Coronary artery (tissue), 2 donors: ENCODE measurements at regions not wholly inside any gene's neighbourhood (a gene's known extent, or its start where the extent isn't known, plus 50 kb on each side); places are given as distances from the start of the nearest gene placed in this dataset.

Experiments used
- DNase-seq: peaks from one replicate; pipeline ENCODE4 v3.0.0-alpha.2; 2017; ENCODE audit warnings: low spot score
- H3K27ac ChIP-seq, 2 donors: fragments of 200-600 bp; sonication (generic); one replicate each; pipeline ENCODE4 v1.5.1; 2016 to 2019
- H3K4me3 ChIP-seq: fragments of 200-600 bp; sonication (generic); 2 replicates; pipeline ENCODE4 v1.5.1; 2016; ENCODE audit warnings: mild to moderate bottlenecking, moderate library complexity
- TF ChIP-seq, protein P1 (sequence below): fragments of 200-600 bp; sonication (generic); IDR thresholded peaks from one replicate; pipeline ENCODE4 v1.5.1; 2019; ENCODE audit warnings: antibody characterized with exemption

DNA sequence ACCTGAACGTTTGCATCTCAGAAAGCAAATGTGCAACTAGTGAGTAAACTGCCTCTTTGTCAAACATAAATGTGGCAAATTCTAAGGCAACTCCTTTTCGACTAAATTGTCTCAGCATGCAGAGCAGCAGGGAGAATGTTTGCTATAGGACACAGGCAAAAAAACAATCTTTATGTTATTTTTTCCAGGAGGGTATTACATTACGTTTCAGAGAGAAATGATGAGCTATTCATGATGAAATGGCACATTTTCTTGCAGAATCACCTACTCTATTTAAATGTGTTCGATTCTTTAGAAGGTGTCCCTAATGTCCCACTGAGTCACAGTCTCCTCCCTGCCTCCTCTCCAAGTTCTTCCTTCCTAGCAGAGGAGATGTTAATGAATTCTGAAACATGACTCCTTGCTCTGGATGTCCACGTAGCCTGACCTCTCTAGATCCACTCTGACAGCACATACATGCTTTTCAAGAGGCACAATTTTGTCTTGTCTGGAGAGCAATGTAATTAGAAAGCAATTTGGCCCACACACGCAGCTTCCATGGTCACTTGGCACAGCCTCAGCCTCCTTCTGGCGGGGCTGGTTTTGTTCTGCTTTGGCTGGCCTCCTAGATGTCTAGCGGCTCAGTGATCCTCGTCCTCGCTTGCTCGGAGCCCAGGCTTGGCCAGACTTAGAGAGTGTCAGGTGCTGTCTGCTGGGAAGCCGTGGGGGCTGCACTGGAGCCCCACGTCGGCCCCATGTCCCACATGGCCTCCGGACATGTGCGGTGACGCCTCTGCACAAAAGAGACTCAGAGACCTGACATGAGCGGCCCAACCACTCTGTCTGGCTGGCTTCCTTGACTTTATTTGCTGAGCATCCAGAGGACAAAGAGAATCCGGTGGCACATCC, 125.7 kb upstream of the ZNF438 start:
- TF ChIP-seq, protein P1, sequence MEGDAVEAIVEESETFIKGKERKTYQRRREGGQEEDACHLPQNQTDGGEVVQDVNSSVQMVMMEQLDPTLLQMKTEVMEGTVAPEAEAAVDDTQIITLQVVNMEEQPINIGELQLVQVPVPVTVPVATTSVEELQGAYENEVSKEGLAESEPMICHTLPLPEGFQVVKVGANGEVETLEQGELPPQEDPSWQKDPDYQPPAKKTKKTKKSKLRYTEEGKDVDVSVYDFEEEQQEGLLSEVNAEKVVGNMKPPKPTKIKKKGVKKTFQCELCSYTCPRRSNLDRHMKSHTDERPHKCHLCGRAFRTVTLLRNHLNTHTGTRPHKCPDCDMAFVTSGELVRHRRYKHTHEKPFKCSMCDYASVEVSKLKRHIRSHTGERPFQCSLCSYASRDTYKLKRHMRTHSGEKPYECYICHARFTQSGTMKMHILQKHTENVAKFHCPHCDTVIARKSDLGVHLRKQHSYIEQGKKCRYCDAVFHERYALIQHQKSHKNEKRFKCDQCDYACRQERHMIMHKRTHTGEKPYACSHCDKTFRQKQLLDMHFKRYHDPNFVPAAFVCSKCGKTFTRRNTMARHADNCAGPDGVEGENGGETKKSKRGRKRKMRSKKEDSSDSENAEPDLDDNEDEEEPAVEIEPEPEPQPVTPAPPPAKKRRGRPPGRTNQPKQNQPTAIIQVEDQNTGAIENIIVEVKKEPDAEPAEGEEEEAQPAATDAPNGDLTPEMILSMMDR, result no peak
- H3K27ac ChIP-seq, result peak overlapping the region; percentile 73 to 78
- H3K4me3 ChIP-seq, result peak overlapping the region; percentile 34
- DNase-seq, result no peak

DNA sequence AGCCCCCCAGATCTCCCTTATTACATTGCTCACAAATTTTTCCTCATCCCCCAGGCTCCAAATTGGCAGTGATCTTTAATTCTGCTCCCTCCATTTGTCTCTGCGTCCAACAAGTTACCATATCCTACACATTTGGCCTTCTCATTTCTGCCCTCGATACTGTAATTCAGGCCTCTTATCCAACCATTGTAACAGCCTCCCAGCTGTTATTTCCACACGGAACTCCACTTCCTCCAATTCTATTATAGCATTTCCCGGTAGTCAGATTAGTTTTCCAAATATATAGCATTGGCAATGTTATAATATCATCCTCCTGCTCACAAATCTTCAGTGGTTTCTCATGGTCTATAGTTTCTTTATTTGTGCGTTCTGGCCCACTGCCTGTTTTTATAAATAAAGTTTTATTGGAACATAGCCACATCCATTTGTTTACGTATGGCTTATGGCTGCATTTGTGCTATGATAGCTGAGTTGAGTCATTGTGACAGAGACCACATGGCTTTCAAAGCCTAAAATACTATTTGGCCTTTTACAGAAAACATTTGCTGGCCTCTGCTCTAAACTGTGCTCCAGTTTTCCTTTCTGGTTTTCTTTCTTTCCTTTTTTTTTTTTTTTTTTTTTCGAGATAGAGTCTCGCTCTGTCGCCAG, 126.5 kb upstream of the ZNF438 start:
- no peak for DNase-seq
- no peak overlapping the region for H3K4me3 ChIP-seq
- TF ChIP-seq, protein P1, result no peak
- peak overlapping the region; percentile 73 to 78 for H3K27ac ChIP-seq

DNA sequence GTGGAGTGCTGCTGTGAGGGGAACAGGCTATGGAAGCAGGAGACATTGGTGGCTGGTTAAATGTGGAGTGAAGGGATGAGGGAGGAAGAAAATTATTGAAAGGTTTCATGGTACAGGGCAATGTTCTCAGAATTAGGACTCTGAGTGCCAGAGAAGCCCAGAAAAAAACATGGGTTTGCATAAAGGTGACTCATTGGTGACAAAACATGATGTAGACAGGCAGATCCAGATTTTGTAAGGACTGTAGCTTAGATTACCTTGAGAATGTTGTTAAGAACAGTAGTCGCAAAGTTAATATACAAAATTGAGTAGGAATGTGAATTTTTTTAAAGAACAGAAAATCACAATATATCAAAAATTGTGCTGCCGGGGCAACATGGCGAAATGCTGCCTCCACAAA, 134.9 kb upstream of the ZNF438 start:
- H3K27ac ChIP-seq, result no peak overlapping the region
- no peak for DNase-seq
- no peak overlapping the region for H3K4me3 ChIP-seq
- TF ChIP-seq, protein P1, result no peak

DNA sequence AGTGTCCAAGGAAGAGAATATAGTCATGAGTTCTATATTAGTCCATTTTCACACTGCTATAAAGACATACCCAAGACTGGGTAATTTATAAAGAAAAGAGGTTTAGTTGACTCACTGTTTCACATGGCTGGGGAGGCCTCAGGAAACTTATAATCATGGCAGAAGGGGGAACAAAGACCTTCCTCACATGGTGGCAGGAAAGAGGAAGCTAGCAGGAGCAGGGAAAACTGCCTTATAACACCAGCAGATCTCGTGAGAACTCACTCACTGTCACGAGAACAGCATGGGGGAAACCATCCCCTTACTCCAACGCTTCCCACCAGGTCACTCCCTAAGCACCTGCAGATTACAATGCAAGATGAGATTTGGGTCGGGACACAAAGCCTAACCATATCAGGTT, 139.0 kb upstream of the ZNF438 start:
- Histone ChIP-seq H3K27ac (no peak overlapping the region), H3K4me3 (no peak overlapping the region)
- TF ChIP-seq, protein P1, result no peak
- no peak for DNase-seq

DNA sequence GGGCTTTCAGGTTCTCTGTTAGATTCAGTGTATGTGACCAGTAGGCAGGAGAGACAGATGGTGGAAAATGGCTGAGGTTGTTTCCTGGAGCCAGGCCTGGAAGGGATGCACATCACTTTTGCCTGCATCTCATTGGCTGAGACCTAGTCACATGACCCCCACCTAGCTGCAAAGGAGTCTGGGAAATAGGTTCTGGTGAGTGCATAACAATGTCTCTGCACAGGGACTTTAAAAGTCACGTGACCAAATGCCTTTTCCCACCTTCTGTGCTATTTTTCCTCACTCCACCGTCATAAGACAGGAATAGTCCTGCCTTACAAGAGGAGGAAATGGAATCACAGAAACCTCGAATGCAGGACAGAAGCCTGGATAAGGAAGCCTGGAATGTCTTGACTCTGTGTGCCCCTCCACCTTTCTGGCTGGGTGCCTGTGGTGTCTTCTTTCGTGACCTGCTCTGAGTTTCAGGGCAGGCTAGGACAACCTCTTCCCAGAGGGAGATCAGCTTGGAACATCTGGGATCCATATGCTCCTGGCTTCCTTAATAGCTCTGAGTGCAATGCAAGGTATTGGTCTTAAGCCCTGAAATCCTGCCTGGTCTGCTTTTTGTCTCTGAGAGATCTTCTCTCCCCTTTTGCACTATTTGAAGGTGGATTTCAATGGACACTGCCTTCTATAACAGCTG, 139.9 kb upstream of the ZNF438 start:
- no peak for DNase-seq
- no peak overlapping the region for H3K27ac ChIP-seq
- TF ChIP-seq, protein P1, result no peak
- no peak overlapping the region for H3K4me3 ChIP-seq

DNA sequence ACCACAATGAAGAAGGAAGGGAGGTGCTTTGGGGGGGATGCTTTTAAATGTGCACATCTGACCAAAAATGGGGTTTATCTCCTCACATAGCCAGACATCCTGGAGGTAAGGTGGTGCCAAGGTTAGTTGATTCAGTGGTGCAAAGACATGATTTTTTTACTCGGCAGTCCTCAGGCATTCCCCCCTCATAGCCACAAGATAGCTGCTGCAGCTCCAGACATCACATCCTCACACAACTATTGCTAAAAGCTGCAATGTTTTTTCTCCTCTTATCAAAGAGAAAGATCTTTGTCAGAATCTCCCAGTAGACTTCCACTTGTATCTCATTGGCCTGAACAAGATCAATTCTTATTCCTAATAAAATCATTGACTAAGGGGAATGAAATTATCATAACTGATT, 141.3 kb upstream of the ZNF438 start:
- Histone ChIP-seq H3K4me3 (no peak overlapping the region), H3K27ac (no peak overlapping the region)
- no peak for DNase-seq
- TF ChIP-seq, protein P1, result no peak
